HG02678 (cell line): ENCODE measurements at regions not wholly inside any gene's neighbourhood (a gene's known extent, or its start where the extent isn't known, plus 50 kb on each side); places are given as distances from the start of the nearest gene placed in this dataset.
"Not testable (repeated sequence)": the region's sequence is repeated elsewhere in the genome, so short reads cannot be mapped to it uniquely, and the experiment has no call there.

Experiments used
- ATAC-seq: cut with Tn5 transposase; IDR thresholded peaks from one replicate; pipeline ENCODE4 v1.9.1; 2021; ENCODE audit warnings: mild to moderate bottlenecking, moderate library complexity; ENCODE audit not compliant: unreplicated experiment

- no peak for ATAC-seq
Observed at GRCh38 chr4:53959343-53960120, 104.9 kb downstream of the CHIC2 start.

- ATAC-seq: no peak
Observed at GRCh38 chr4:53956454-53956853, 108.0 kb downstream of the CHIC2 start.

- ATAC-seq: no peak
Observed at GRCh38 chr4:53956053-53956452, 108.4 kb downstream of the CHIC2 start.

- ATAC-seq: no peak
Observed at GRCh38 chr4:53951414-53951813, 113.0 kb downstream of the CHIC2 start.

GRCh38 chr4:53943345-53944085 lies 120.9 kb downstream of the CHIC2 start:
- ATAC-seq: no peak

GRCh38 chr4:53942712-53943111 lies 121.7 kb downstream of the CHIC2 start:
- ATAC-seq: no peak

- no peak for ATAC-seq
Observed at GRCh38 chr4:53941331-53941730, 123.1 kb downstream of the CHIC2 start.

GRCh38 chr4:53939892-53940291 lies 124.5 kb downstream of the CHIC2 start:
- ATAC-seq: not testable (repeated sequence)

- ATAC-seq: no peak
Observed at GRCh38 chr4:53937918-53938317, 126.5 kb downstream of the CHIC2 start.

GRCh38 chr4:53937327-53937726 lies 127.1 kb downstream of the CHIC2 start:
- no peak for ATAC-seq

GRCh38 chr4:53935780-53936179 lies 128.6 kb downstream of the CHIC2 start:
- no peak for ATAC-seq

- ATAC-seq: no peak
Observed at GRCh38 chr4:53932796-53933610, 131.4 kb downstream of the CHIC2 start.

- no peak for ATAC-seq
Observed at GRCh38 chr4:53931461-53931961, 132.9 kb downstream of the CHIC2 start.

GRCh38 chr4:53929955-53930798 lies 134.2 kb downstream of the CHIC2 start:
- ATAC-seq: peak; percentile 60

- no peak for ATAC-seq
Observed at GRCh38 chr4:53929311-53929710, 135.1 kb downstream of the CHIC2 start.

- no peak for ATAC-seq
Observed at GRCh38 chr4:53928825-53929224, 135.6 kb downstream of the CHIC2 start.

- ATAC-seq: no peak
Observed at GRCh38 chr4:53925050-53925605, 139.3 kb downstream of the CHIC2 start.

- ATAC-seq: no peak
Observed at GRCh38 chr4:53924333-53925049, 139.9 kb downstream of the CHIC2 start.

- ATAC-seq: no peak
Observed at GRCh38 chr4:53923921-53924320, 140.5 kb downstream of the CHIC2 start.
